GM11168 (cell line): ENCODE measurements at regions not wholly inside any gene's neighbourhood (a gene's known extent, or its start where the extent isn't known, plus 50 kb on each side); places are given as distances from the start of the nearest gene placed in this dataset.
"Not testable (repeated sequence)": the region's sequence is repeated elsewhere in the genome, so short reads cannot be mapped to it uniquely, and the experiment has no call there.

ENCODE experiments used
- in situ Hi-C: fragments of 300-500 bp; cut with MboI; formaldehyde crosslinking; loops from one replicate; pipeline ENCODE4 v1.12.0; 2022; ENCODE audit warnings: low sequenced_read_pairs; ENCODE audit not compliant: unreplicated experiment

- in situ Hi-C loops: loop anchor here (25.0 kb wide), 1 partner anchor 264 kb away; no protein-coding TSS in a partner anchor
Measured at GRCh38 chr7:67301667-67302066, 305.0 kb downstream of the TYW1 start.

GRCh38 chr7:67302113-67303039 lies 305.7 kb downstream of the TYW1 start:
- in situ Hi-C loops: loop anchor here (25.0 kb wide), 1 partner anchor 265 kb away; no protein-coding TSS in a partner anchor

DNA sequence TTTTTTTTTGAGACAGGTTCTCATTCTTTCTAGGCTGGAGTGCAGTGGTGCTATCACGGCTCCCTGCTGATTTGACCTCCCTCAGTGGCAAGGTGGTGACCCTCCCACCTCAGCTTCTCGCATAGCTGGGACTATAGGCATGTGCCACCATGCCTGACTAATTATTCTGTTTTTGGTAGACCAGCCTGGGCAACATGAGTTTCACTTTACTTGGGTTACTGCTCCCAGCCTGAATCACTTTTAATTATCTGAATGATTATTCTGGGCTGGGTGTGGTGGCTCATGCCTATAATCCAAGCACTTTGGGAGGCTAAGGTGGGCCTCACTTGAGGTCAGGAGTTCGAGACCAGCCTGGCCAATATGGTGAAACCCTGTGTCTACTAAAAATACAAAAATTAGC lies 308.2 kb downstream of the TYW1 start:
- in situ Hi-C loops: loop anchor here (25.0 kb wide), 1 partner anchor 268 kb away; no protein-coding TSS in a partner anchor

DNA sequence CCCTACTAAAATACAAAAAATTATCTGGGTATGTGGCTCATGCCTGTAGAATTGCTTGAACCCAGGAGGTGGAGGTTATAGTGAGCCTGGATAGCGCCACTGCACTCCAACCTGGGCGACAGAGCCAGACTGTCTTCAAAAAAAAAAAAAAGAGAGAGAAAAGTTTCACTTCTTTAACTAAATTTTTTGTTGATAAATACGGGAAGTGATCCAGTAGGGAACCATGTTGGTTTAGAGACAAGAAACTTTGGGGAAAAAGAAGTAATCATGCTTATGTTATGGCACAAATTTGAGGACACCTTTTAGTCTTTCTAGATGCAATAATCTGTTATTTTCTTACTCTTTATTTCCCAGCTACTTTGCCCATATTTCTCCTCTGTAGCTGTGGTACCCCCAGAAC lies 309.7 kb downstream of the TYW1 start:
- in situ Hi-C loops: loop anchor here (25.0 kb wide), 1 partner anchor 269 kb away; no protein-coding TSS in a partner anchor

- in situ Hi-C loops: loop anchor here (25.0 kb wide), 1 partner anchor 273 kb away; no protein-coding TSS in a partner anchor
Measured at GRCh38 chr7:67309764-67310549, 313.3 kb downstream of the TYW1 start.

DNA sequence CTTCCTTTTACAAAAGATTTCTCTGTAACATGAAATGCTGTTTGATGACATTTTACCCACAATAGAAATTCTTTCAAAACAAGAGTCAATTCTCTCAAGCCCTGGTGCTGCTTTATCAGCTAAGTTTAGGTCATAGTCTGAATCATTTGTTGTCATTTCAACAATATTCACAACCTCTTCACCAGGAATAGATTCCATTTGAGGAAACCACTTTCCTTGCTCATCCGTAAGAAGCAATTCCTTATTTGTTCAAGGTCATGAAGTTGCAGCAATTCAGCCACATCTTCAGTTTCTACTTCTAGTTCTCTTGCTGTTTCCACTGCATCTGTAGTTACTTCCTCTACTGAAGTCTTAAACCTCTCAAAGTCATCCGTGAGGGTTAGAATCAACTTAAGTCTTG lies 315.3 kb downstream of the TYW1 start:
- in situ Hi-C loops: loop anchor here (25.0 kb wide), 1 partner anchor 275 kb away; no protein-coding TSS in a partner anchor

DNA sequence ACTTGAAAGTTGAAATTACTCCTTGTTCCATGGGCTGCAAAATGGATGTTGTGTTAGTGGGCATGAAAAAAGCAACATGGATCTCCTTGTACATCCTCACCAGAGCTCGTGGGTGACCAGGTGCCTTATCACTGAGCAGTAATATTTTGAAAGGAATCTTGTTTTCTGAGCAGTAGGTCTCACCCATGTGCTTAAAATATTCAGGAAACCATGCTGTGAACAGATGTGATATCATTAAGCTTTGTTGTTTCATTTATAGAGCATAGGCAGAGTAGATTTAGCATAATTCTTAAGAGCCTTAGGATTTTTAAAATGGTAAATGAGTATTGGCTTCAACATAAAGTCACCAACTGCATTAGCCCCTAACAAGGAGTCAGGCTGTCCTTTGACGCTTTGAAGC lies 316.6 kb downstream of the TYW1 start:
- in situ Hi-C loops: loop anchor here (25.0 kb wide), 1 partner anchor 276 kb away; no protein-coding TSS in a partner anchor

GRCh38 chr7:67316902-67317301 lies 320.3 kb downstream of the TYW1 start:
- in situ Hi-C loops: loop anchor here (25.0 kb wide), 1 partner anchor 280 kb away; no protein-coding TSS in a partner anchor

DNA sequence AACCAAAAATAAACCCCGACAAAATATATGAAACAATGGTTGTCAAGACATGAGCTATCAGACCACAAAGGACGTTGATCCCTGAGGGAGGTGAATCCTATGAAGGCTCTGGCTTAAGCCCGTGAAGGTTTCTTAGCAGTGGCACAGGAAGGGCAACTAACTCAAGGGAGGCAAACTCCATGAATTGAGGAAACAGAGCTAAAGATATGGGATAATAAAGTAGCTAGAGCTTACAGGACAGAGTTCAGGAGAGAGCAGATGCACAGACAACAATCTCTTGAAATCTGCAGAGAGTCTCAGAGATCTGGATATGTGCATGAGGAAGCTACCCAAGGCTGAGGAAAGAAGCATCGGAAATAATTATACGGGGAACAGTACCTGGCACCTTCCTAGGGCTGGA lies 331.6 kb downstream of the TYW1 start:
- in situ Hi-C loops: not testable (repeated sequence)

- in situ Hi-C loops: not testable (repeated sequence)
Measured at GRCh38 chr7:67335165-67335564, 338.5 kb downstream of the TYW1 start.

- in situ Hi-C loops: not testable (repeated sequence)
Measured at GRCh38 chr7:67335663-67336062, 339.0 kb downstream of the TYW1 start.

DNA sequence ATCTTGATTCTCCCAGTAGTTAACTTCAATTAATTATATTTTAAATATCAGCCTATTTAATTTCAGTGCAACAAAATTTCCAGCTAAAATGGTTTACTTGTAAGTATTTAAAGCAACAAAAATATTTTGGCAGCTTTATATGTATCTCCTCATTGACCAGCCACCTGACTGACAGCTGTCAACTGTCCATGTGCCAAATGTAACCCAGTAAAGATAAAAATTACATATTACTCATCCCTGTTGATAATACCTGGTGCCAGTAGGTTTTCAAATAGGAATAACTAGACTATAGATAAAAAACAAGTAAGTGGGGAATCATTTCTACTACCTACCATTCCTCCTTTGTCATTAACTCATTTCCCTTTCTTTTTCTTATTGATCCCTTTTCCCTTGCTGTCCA lies 341.9 kb downstream of the TYW1 start:
- in situ Hi-C loops: not testable (repeated sequence)

- in situ Hi-C loops: no loop called here
Measured at GRCh38 chr7:67341153-67341768, 344.6 kb downstream of the TYW1 start.

DNA sequence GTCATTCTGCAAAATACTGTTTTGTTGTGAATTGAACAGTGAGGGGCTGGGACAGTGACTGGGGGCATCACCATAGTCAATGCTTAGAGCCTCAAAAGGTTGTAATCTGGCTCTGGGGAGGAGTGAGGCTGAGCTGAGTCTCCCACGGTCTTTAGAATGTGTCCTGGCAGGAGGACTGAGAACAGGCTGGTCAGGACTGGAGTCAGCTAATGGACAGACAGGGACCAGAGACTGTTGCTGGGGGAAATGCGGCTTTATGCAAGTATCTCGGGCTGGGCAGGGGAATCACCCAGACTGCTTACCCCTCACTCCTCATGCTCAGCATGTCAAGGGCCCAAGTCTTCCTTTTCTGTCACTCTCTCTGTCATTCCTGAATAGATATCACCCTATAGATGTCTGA lies 346.5 kb downstream of the TYW1 start:
- in situ Hi-C loops: no loop called here

DNA sequence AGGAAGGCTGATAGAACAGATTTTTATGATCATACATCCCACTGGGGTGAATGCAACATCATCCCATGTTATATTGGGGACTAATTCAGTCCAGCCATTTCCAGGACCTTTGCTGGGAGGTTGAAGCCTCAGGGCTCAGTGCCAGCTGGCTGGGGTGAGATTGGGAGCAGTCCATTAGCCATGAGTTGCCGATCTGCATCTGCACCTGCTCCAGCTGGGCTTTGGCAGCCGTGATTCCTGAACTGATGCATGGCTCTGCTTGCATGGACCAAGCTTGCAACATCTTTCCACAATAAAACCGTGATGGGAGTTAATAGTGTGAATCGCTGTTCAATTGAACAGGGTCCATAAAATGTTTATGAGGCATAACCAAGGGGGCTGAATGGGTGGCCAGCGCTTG lies 346.9 kb downstream of the TYW1 start:
- in situ Hi-C loops: no loop called here

DNA sequence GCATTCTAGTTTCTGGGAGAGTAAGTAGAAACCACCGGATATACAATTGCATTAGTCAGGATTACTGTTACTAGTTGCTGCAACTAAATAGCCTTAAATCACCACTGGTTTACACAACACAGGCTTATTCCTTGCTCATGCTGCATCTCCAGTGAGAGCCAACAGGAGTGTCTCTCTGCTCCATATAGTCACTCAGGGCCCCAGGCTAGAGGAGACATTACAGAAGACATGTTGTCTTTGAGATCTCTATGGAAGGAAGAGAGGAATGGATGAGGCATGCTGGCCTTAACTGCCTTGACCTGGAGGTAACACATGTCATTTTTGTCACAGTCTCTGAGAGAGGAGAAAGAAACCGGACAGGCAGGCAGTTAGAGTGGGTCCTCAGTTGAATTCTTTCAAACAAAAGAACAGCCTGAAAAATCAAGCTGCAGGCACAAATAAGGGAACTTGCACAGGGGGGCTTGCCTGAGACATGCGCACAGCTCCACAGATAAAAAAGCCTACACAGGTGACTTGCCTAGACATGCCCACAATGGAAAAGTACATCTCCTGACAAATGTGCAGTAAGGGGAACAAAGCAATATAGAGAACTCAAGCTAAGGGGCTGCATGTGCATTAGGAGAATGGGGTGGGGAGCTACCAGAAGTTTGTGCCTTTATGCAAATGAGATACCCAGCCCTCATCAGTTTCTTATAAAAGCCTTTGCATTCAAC lies 348.0 kb downstream of the TYW1 start:
- in situ Hi-C loops: no loop called here

GRCh38 chr7:67346126-67346525 lies 349.5 kb downstream of the TYW1 start:
- in situ Hi-C loops: no loop called here

GRCh38 chr7:67346876-67347275 lies 350.2 kb downstream of the TYW1 start:
- in situ Hi-C loops: no loop called here

DNA sequence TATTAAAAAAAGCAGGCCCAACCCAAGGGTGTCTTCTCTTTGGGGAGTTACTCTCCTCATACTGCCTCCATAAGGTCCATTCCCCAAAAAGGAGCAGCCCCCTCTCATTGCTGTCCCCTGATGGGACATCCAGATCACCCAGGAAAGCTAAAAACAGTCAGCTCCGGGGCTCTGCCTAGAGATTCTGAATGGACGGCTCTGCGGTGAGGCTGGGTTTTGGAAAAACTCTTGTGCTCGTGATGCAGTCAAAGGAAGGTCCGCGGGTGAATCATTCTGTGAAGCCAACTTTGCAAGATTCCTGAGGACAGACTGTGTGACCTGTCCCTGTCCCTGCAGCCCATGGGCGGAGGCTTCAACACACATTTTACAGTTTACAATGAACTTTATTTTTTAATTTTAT lies 351.5 kb downstream of the TYW1 start:
- in situ Hi-C loops: no loop called here

DNA sequence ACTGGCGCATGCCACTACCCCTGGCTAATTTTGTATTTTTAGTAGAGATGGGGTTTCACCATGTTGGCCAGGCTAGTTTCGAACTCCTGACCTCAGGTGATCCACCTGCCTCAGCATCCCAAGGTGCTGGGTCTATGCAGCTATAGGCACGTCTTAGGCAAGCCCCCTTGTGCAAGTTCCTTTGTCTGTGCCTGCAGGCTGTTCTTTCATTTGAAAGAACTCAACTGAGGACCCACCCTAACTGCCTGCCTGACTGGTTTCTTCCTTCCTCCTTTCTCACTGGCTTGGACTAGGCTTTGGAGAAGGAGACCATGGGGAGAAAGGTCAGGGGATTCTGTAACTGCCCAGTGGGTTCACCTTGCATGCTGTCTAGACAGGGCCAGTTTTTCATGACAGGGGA lies 361.0 kb downstream of the TYW1 start:
- in situ Hi-C loops: not testable (repeated sequence)
